GM23338 (cell line): ENCODE measurements at regions not wholly inside any gene's neighbourhood (a gene's known extent, or its start where the extent isn't known, plus 50 kb on each side); places are given as distances from the start of the nearest gene placed in this dataset.
"Not testable (repeated sequence)": the region's sequence is repeated elsewhere in the genome, so short reads cannot be mapped to it uniquely, and the experiment has no call there.

Experiments
- ATAC-seq: fragments of 200-7000 bp; cut with Tn5 transposase; 3 replicates; pipeline ENCODE4 v1.9.1; 2020
- DNase-seq: peaks from one replicate; pipeline ENCODE4 v3.0.0-alpha.2; 2015; ENCODE audit warnings: low spot score
- H2AFZ ChIP-seq: fragments of 200-600 bp; sonication (generic); 2 replicates; pipeline ENCODE4 v1.8.0; 2016; ENCODE audit warnings: antibody characterized with exemption, mild to moderate bottlenecking, moderate library complexity
- H3F3A ChIP-seq: fragments of 200-600 bp; sonication (generic); replicated peaks from 2 replicates; pipeline ENCODE4 v1.8.0; 2017; ENCODE audit warnings: antibody characterized with exemption, mixed run types, low read depth
- H3K27ac ChIP-seq: fragments of 200-600 bp; sonication (generic); 2 replicates; pipeline ENCODE4 v1.6.1; 2016; ENCODE audit warnings: low read depth
- H3K27me3 ChIP-seq: fragments of 200-600 bp; sonication (generic); 2 replicates; pipeline ENCODE4 v1.8.0; 2016; ENCODE audit warnings: mild to moderate bottlenecking, mixed run types, moderate library complexity; ENCODE audit not compliant: insufficient read depth
- H3K36me3 ChIP-seq: fragments of 200-600 bp; sonication (generic); 2 replicates; pipeline ENCODE4 v1.8.0; 2016; ENCODE audit warnings: mild to moderate bottlenecking; ENCODE audit not compliant: insufficient read depth
- H3K4me1 ChIP-seq: fragments of 200-600 bp; sonication (generic); 2 replicates; pipeline ENCODE4 v1.8.0; 2016; ENCODE audit warnings: mild to moderate bottlenecking, moderate library complexity; ENCODE audit not compliant: insufficient read depth
- H3K4me2 ChIP-seq: fragments of 200-600 bp; sonication (generic); 2 replicates; pipeline ENCODE4 v1.7.1; 2017; ENCODE audit warnings: mixed run types
- H3K4me3 ChIP-seq: fragments of 200-600 bp; sonication (generic); 2 replicates; pipeline ENCODE4 v1.6.1; 2016; ENCODE audit warnings: mixed run types
- H3K79me2 ChIP-seq: fragments of 200-600 bp; sonication (generic); replicated peaks from 2 replicates; pipeline ENCODE4 v1.8.0; 2017; ENCODE audit warnings: mild to moderate bottlenecking; ENCODE audit not compliant: insufficient read depth
- H3K9me2 ChIP-seq: fragments of 200-600 bp; sonication (generic); 2 replicates; pipeline ENCODE4 v1.8.0; 2017; ENCODE audit not compliant: insufficient read depth
- H4K20me1 ChIP-seq: fragments of 200-600 bp; sonication (generic); replicated peaks from 2 replicates; pipeline ENCODE4 v1.8.0; 2017; ENCODE audit warnings: mild to moderate bottlenecking; ENCODE audit not compliant: insufficient read depth
- H3K27ac Mint-ChIP-seq: 2 replicates; pipeline ENCODE4 v1.8.0; 2020; ENCODE audit warnings: inconsistent platforms, mild to moderate bottlenecking, moderate library complexity, mixed read lengths
- H3K27me3 Mint-ChIP-seq: 3 replicates; pipeline ENCODE4 v1.8.0; 2022; ENCODE audit warnings: low read depth, mild to moderate bottlenecking, moderate library complexity, mixed read lengths, inconsistent platforms; ENCODE audit not compliant: insufficient read depth, poor library complexity
- H3K36me3 Mint-ChIP-seq: 3 replicates; pipeline ENCODE4 v1.8.0; 2021; ENCODE audit warnings: low read depth, mild to moderate bottlenecking, inconsistent platforms, moderate library complexity, mixed read lengths
- H3K4me1 Mint-ChIP-seq: 3 replicates; pipeline ENCODE4 v1.8.0; 2020; ENCODE audit warnings: mild to moderate bottlenecking, inconsistent platforms, mixed read lengths
- H3K4me3 Mint-ChIP-seq: 3 replicates; pipeline ENCODE4 v1.8.0; 2021; ENCODE audit warnings: moderate library complexity, mild to moderate bottlenecking, inconsistent platforms, mixed read lengths
- H3K9me3 Mint-ChIP-seq: 3 replicates; pipeline ENCODE4 v1.8.0; 2020; ENCODE audit warnings: moderate library complexity, mild to moderate bottlenecking, inconsistent platforms, mixed read lengths
- CREB1 ChIP-seq: fragments of 250-450 bp; sonication (Bioruptor Pico); IDR thresholded peaks from 2 replicates; pipeline ENCODE4 v1.5.0; 2020; ENCODE audit warnings: low read depth, mild to moderate bottlenecking, moderate library complexity
- CTCF ChIP-seq, 2 experiments: fragments of 200-600 bp in 1 of 2; sonication (generic) in 1 of 2; conservative IDR thresholded peaks; 2 replicates each; pipeline versions ENCODE4 v1.5.1 to v1.6.1; 2016 to 2017; ENCODE audit warnings: antibody characterized with exemption in 2 of 2, low read depth in 2 of 2, mild to moderate bottlenecking in 2 of 2, moderate library complexity in 1 of 2
- EZH2 ChIP-seq: fragments of 200-600 bp; sonication (generic); IDR thresholded peaks from one replicate; pipeline ENCODE4 v1.8.0; 2017; ENCODE audit warnings: antibody characterized with exemption, mild to moderate bottlenecking, low read depth; ENCODE audit not compliant: unreplicated experiment
- EZH2phosphoT487 ChIP-seq: fragments of 200-600 bp; sonication (generic); IDR thresholded peaks from one replicate; pipeline ENCODE4 v1.8.1; 2018; ENCODE audit warnings: antibody characterized with exemption; ENCODE audit not compliant: unreplicated experiment
- POLR2AphosphoS5 ChIP-seq: IDR thresholded peaks from 2 replicates; pipeline ENCODE4 v1.6.1; 2016; ENCODE audit warnings: antibody characterized with exemption, low read depth
- STAT1 ChIP-seq: IDR thresholded peaks from one replicate; pipeline ENCODE4 v1.6.1; 2016; ENCODE audit warnings: antibody characterized with exemption; ENCODE audit not compliant: unreplicated experiment
- ZNF331 ChIP-seq: fragments of 250-450 bp; sonication (Bioruptor Pico); IDR thresholded peaks from 2 replicates; pipeline ENCODE4 v1.5.0; 2020; ENCODE audit warnings: low read depth, mild to moderate bottlenecking, moderate library complexity
- ZNF462 ChIP-seq: fragments of 250-450 bp; sonication (Bioruptor Pico); IDR thresholded peaks from 2 replicates; pipeline ENCODE4 v1.5.0; 2020; ENCODE audit warnings: mild to moderate bottlenecking, moderate library complexity
- TF ChIP-seq, protein P1 (sequence below): IDR thresholded peaks from 2 replicates; pipeline ENCODE4 v1.6.1; 2016; ENCODE audit warnings: antibody characterized with exemption

DNA sequence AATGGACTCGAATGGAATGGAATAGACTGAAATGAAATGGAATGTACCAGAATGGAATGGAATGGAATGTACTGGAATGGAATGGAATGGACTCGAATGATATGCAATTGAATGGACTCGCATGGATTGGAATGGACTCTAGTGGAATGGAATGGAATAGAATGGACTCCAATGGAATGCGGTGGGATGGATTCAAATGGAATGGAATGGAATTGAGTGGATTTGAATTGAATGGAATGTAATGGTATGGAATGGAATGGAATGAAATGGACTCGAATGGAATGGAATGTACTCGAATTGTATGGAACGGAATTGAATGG, 99.6 kb upstream of the FBXO28 start:
- 0 out of 2 replicates have a peak, but pooled peaks cover 5% of the 10 kb centered on the region for H3F3A ChIP-seq
- peaks cover 2% of the 10 kb centered on the region for H3K27me3 Mint-ChIP-seq
- H3K36me3 ChIP-seq = no peaks in the 10 kb centered on the region
- no peaks in the 10 kb centered on the region for H3K9me2 ChIP-seq
- H3K4me3 Mint-ChIP-seq = no peak overlapping the region
- no peak overlapping the region for H3K27ac Mint-ChIP-seq
- H3K4me1 Mint-ChIP-seq = no peaks in the 10 kb centered on the region
- no peak overlapping the region for H3K4me2 ChIP-seq
- no peak overlapping the region for H3K27ac ChIP-seq
- DNase-seq (peak; percentile 17), ATAC-seq (no peak)
- peaks cover 10% of the 10 kb centered on the region; the same call in 2 of the 3 replicates for H3K36me3 Mint-ChIP-seq
- H3K4me3 ChIP-seq = no peak overlapping the region
- no peaks in the 10 kb centered on the region for H3K79me2 ChIP-seq
- H4K20me1 ChIP-seq = no peaks in the 10 kb centered on the region
- H3K27me3 ChIP-seq = no peaks in the 10 kb centered on the region
- no peak overlapping the region for H2AFZ ChIP-seq
- TF ChIP-seq EZH2phosphoT487 = no peak
- TF ChIP-seq POLR2AphosphoS5 = no peak
- TF ChIP-seq EZH2 = no peak
- no peak for TF ChIP-seq ZNF462 (CRISPR knock-in tag)
- no peak for TF ChIP-seq CREB1 (CRISPR knock-in tag)
- no peak for TF ChIP-seq ZNF331
- no peak for TF ChIP-seq CTCF (conservative IDR thresholded peaks at IDR 0.05; ENCODE audit: low read depth in 2 of 2)
- TF ChIP-seq, protein P1, sequence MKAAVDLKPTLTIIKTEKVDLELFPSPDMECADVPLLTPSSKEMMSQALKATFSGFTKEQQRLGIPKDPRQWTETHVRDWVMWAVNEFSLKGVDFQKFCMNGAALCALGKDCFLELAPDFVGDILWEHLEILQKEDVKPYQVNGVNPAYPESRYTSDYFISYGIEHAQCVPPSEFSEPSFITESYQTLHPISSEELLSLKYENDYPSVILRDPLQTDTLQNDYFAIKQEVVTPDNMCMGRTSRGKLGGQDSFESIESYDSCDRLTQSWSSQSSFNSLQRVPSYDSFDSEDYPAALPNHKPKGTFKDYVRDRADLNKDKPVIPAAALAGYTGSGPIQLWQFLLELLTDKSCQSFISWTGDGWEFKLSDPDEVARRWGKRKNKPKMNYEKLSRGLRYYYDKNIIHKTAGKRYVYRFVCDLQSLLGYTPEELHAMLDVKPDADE = no peak
- TF ChIP-seq STAT1 = no peak
- no peaks in the 10 kb centered on the region for H3K4me1 ChIP-seq
- H3K9me3 Mint-ChIP-seq = peaks cover 14% of the 10 kb centered on the region

DNA sequence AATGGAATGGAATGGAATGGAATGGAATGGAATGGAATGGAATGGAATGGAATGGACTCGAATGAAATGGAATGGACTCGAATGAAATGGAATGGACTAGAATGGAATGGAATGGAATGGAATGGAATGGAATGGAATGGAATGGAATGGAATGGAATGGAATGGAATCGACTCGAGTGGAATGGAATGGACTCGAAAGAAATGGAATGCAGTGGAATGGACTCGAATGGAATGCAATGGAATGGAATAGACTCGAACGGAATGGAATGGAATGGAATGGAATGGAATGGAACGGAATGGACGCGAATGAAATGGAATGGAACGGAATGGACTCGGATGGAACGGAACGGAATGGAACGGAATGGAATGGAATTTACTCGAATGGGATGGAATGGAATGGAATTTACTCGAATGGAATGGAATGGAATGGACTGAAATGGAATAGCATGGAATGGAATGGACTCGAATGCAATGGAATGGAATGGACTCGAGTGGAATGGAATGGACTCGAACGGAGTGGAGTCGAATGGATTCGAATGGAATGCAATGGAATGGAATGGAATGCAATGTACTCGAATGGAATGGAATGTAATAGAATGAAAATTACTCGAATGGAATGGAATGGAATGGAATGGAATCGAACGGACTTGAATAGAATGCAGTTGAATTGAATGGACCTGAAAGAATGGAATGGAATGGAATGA, 100.1 kb upstream of the FBXO28 start:
- ATAC-seq, H3K27ac Mint-ChIP-seq, H3K4me1 Mint-ChIP-seq, H2AFZ ChIP-seq, H3K36me3 ChIP-seq, H3K4me2 ChIP-seq, H3K27me3 ChIP-seq, H3K79me2 ChIP-seq, H3K4me3 ChIP-seq, H4K20me1 ChIP-seq, H3K9me2 ChIP-seq, H3K27ac ChIP-seq, H3K4me3 Mint-ChIP-seq, DNase-seq, H3K4me1 ChIP-seq, H3F3A ChIP-seq, H3K27me3 Mint-ChIP-seq: not testable (repeated sequence)
- Mint-ChIP-seq H3K9me3 (peaks cover 15% of the 10 kb centered on the region), H3K36me3 (peaks cover 13% of the 10 kb centered on the region)
